ENCODE measurements at regions not wholly inside any gene's neighbourhood (a gene's known extent, or its start where the extent isn't known, plus 50 kb on each side); places are given as distances from the start of the nearest gene placed in this dataset.

DNA sequence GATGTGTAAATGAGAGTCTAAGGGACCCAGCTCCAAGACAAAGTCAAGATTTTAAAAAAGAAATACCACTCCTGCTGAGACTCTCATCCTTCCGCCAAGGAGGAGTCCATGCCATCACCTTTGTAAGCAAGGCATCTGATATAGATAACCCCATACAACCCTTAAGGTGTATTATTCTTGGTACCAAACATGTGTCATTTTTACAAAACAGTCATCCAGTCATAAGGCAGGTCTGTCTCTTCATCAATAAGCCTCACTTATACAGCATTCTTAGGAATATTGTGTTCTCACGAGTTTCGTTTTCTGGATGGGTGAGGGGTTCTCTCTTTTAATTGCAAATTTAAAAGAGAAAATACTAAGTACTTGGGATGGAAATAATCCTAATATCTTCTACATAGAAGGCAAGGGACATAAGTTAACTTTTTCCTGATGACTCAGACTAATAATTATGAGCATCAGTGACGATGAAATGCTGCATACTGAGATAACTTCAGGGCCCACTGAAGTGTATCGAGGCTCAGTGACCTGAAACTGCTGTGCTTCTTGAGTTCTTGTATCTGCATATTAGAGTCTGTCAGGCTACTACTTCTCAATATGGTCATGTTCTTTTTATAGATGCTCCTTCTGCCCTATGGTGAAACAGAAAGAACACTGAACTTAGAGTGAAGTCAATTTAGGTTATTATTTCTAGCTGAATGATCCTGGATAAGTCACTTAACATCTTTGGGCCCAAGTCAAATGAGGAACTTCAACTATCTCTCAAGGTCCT is 166.6 kb downstream of the KLF12 start:
- no peak overlapping the region for H3K4me3 ChIP-seq (ENCODE audit: low read length)
- H3K27ac ChIP-seq (ENCODE audit: low read length) = no peak overlapping the region
- ATAC-seq (no peak), DNase-seq (no peak)
- intact Hi-C loops (cut with DNase I) = loop anchor here in 2 of 4 donors (10.0 kb wide), 1 partner anchor 167 kb away; the partner anchor contains the start of gene KLF12 (in 2 of the 2)
- no peaks in the 10 kb centered on the region for H3K9me3 ChIP-seq (ENCODE audit: control insufficient read depth, low read length)
- H3K27me3 ChIP-seq (ENCODE audit: control insufficient read depth, insufficient read depth) = no peaks in the 10 kb centered on the region
- H3K4me1 ChIP-seq (ENCODE audit: control insufficient read depth, insufficient read depth, low read length) = peaks cover 7% of the 10 kb centered on the region
- WGBS = 80% methylated on average over 5 of the region's 5 CpGs

DNA sequence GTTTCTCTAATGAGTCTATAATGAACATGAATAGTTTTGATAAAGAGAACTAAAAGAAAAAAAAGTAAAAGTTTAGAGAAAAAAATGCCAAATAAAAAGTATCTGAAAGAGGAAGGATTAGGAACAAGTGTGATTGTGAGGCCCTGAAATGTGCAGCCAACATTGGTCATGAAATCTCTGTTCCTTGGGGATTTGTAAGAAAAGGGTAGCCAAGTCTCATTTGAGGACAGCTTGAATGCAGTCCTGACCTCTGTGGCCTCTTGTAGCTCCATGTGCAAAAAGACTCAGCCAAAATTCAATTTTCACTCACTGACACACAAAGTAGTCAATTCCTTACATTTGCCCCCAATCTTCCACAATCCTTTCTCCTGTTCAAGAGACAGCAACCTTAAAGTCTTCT is 167.9 kb downstream of the KLF12 start:
- Histone ChIP-seq H3K4me1 (ENCODE audit: control insufficient read depth, insufficient read depth, low read length) (peaks cover 7% of the 10 kb centered on the region), H3K27me3 (ENCODE audit: control insufficient read depth, insufficient read depth) (no peaks in the 10 kb centered on the region), H3K4me3 (ENCODE audit: low read length) (no peak overlapping the region), H3K27ac (ENCODE audit: low read length) (no peak overlapping the region), H3K9me3 (ENCODE audit: control insufficient read depth, low read length) (no peaks in the 10 kb centered on the region)
- DNase-seq (peak in 1 of 3 donors; percentile 57), ATAC-seq (peak; percentile 78 to 95)
- intact Hi-C loops (cut with DNase I) = loop anchor here in 2 of 4 donors (10.0 kb wide), 1 partner anchor 168 kb away; the partner anchor contains the start of gene KLF12 (in 2 of the 2)

- H3K27ac ChIP-seq (ENCODE audit: low read length) = no peak overlapping the region
- H3K4me1 ChIP-seq (ENCODE audit: control insufficient read depth, insufficient read depth, low read length) = peaks cover 6% of the 10 kb centered on the region
- H3K27me3 ChIP-seq (ENCODE audit: control insufficient read depth, insufficient read depth) = no peaks in the 10 kb centered on the region
- ATAC-seq = no peak
- intact Hi-C loops (cut with DNase I) = loop anchor here in 2 of 4 donors (10.0 kb wide), 1 partner anchor 173 kb away; the partner anchor contains the start of gene KLF12 (in 2 of the 2)
- H3K9me3 ChIP-seq (ENCODE audit: control insufficient read depth, low read length) = no peaks in the 10 kb centered on the region
- WGBS = 76% methylated on average over 5 of the region's 5 CpGs
- DNase-seq = no peak
- no peak overlapping the region for H3K4me3 ChIP-seq (ENCODE audit: low read length)
Observed at GRCh38 chr13:73962284-73962683, 171.9 kb downstream of the KLF12 start.

DNA sequence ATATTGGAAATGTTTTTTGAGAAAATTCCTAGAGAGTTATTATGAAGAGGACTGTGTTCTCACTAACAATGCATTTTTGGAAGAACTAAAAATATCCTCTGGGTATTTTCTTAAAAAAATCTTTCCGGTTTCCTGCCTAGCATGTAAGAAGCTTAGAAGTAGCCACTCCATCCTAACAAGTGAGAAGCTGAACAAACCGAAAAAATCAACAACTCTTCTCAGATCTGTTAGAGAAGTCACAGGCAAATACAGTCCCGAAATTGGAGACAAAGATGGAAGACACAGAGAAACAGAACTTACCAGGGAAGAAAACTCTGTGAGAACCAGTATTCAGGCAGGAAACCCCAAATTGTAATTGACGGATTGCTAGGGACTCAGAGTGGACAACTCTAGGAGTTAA is 173.0 kb downstream of the KLF12 start:
- intact Hi-C loops (cut with DNase I) = loop anchor here in 2 of 4 donors (10.0 kb wide), 1 partner anchor 174 kb away; the partner anchor contains the start of gene KLF12 (in 2 of the 2)
- Histone ChIP-seq H3K9me3 (ENCODE audit: control insufficient read depth, low read length) (no peaks in the 10 kb centered on the region), H3K4me1 (ENCODE audit: control insufficient read depth, insufficient read depth, low read length) (peaks cover 6% of the 10 kb centered on the region), H3K27ac (ENCODE audit: low read length) (no peak overlapping the region), H3K27me3 (ENCODE audit: control insufficient read depth, insufficient read depth) (no peaks in the 10 kb centered on the region), H3K4me3 (ENCODE audit: low read length) (no peak overlapping the region)
- 62% methylated on average over 4 of the region's 4 CpGs for WGBS
- ATAC-seq (no peak), DNase-seq (no peak)

DNA sequence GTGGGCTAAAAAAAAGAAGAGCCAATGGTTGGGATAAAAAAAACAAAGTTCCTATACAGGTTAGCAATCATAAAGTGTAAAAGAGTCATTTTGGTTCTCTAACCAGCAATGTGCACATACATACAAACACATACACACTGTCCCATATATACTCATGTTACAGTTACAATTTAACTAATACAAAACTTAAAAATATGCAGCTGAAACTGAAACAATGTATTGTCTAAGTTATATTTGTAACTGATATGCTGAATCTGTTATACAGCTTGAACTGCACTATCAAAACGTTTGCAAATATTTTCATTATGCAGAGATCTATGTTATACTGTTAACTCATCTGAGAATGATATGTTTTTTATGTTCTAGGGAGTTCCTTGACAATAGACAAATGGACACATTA is 173.7 kb downstream of the KLF12 start:
- DNase-seq = no peak
- Histone ChIP-seq H3K27me3 (ENCODE audit: control insufficient read depth, insufficient read depth) (no peaks in the 10 kb centered on the region), H3K4me1 (ENCODE audit: control insufficient read depth, insufficient read depth, low read length) (peaks cover 6% of the 10 kb centered on the region), H3K9me3 (ENCODE audit: control insufficient read depth, low read length) (no peaks in the 10 kb centered on the region), H3K4me3 (ENCODE audit: low read length) (no peak overlapping the region), H3K27ac (ENCODE audit: low read length) (no peak overlapping the region)
- WGBS = 33% methylated on average over 1 of the region's 1 CpG
- intact Hi-C loops (cut with DNase I) = loop anchor here in 2 of 4 donors (10.0 kb wide), 1 partner anchor 174 kb away; the partner anchor contains the start of gene KLF12 (in 2 of the 2)
- no peak for ATAC-seq

- H3K27ac ChIP-seq (ENCODE audit: low read length) = no peak overlapping the region
- DNase-seq = no peak
- H3K4me1 ChIP-seq (ENCODE audit: control insufficient read depth, insufficient read depth, low read length) = no peaks in the 10 kb centered on the region
- H3K9me3 ChIP-seq (ENCODE audit: control insufficient read depth, low read length) = no peaks in the 10 kb centered on the region
- WGBS = 78% methylated on average over 8 of the region's 8 CpGs
- intact Hi-C loops (cut with DNase I) = no loop called here
- no peak for ATAC-seq
- no peak overlapping the region for H3K4me3 ChIP-seq (ENCODE audit: low read length)
- H3K27me3 ChIP-seq (ENCODE audit: control insufficient read depth, insufficient read depth) = no peaks in the 10 kb centered on the region
Observed at GRCh38 chr13:73958657-73959397, 175.4 kb downstream of the KLF12 start.

GRCh38 chr13:73957889-73958288 is 176.3 kb downstream of the KLF12 start:
- Histone ChIP-seq H3K4me3 (ENCODE audit: low read length) (no peak overlapping the region), H3K9me3 (ENCODE audit: control insufficient read depth, low read length) (no peaks in the 10 kb centered on the region), H3K27me3 (ENCODE audit: control insufficient read depth, insufficient read depth) (no peaks in the 10 kb centered on the region), H3K4me1 (ENCODE audit: control insufficient read depth, insufficient read depth, low read length) (no peaks in the 10 kb centered on the region), H3K27ac (ENCODE audit: low read length) (no peak overlapping the region)
- ATAC-seq (no peak), DNase-seq (no peak)
- intact Hi-C loops (cut with DNase I) = no loop called here
- 96% methylated on average over 5 of the region's 5 CpGs for whole genome bisulfite sequencing

DNA sequence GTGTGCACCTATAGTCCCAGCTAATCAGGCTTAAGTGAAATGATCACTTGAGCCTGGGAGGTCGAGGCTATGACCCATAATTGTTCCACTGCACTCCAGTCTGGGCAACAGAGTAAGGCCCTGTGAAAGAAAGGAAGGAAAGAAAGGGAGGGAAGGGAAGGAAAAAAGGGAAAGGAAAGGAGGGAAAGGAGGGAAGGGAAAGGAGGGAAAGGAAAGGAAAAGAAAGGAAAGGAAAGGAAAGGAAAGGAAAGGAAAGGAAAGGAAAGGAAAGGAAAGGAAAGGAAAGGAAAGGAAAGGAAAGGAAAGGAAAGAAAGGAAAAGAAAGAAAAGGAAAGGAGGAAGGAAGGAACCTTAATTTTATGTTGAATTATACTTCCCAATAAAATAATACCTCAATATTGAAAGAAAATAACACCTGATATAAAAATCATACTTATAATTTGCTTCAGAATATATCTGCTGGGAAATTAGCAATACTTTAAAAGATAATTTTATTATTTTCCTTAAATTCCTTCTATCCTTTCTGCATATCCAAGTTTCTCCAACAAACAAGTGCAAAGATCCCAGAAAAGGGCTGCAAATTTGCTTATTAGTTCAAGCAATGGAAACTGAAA is 177.3 kb downstream of the KLF12 start:
- Histone ChIP-seq H3K27ac (ENCODE audit: low read length) (no peak overlapping the region), H3K4me3 (ENCODE audit: low read length) (no peak overlapping the region), H3K4me1 (ENCODE audit: control insufficient read depth, insufficient read depth, low read length) (no peaks in the 10 kb centered on the region), H3K9me3 (ENCODE audit: control insufficient read depth, low read length) (no peaks in the 10 kb centered on the region), H3K27me3 (ENCODE audit: control insufficient read depth, insufficient read depth) (no peaks in the 10 kb centered on the region)
- intact Hi-C loops (cut with DNase I) = no loop called here
- DNase-seq = no peak
- no peak for ATAC-seq
- WGBS = 88% methylated on average over 1 of the region's 1 CpG

DNA sequence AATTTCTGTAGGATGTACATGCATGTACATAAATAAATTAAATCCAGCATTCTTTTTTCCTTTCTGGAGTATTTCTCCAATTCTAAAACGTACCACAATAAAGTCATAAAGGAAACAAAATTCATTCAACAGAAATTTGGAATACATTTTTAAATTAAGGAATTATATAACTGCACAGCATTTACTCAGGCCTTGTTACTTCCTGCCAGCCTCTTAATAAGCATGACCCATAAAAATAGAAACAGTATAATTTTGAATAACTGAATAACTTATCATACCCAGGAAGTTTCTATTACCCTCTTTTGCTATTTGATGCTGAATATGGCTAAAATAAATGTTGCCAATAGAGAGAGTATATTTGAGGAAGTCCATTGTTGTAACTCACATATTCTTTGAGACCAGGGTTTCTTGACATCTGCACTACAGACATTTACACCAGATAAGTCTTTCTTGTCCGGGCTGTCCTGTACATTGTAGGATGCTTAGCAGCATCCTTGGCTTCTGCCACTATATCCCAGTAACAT is 178.2 kb downstream of the KLF12 start:
- DNase-seq = no peak
- Histone ChIP-seq H3K27ac (ENCODE audit: low read length) (no peak overlapping the region), H3K4me3 (ENCODE audit: low read length) (no peak overlapping the region), H3K4me1 (ENCODE audit: control insufficient read depth, insufficient read depth, low read length) (no peaks in the 10 kb centered on the region), H3K9me3 (ENCODE audit: control insufficient read depth, low read length) (no peaks in the 10 kb centered on the region), H3K27me3 (ENCODE audit: control insufficient read depth, insufficient read depth) (no peaks in the 10 kb centered on the region)
- intact Hi-C loops (cut with DNase I) = no loop called here
- ATAC-seq = no peak
- 54% methylated on average over 2 of the region's 2 CpGs for WGBS

- WGBS = 96% methylated on average over 1 of the region's 1 CpG
- Histone ChIP-seq H3K4me3 (ENCODE audit: low read length) (no peak overlapping the region), H3K27ac (ENCODE audit: low read length) (no peak overlapping the region), H3K27me3 (ENCODE audit: control insufficient read depth, insufficient read depth) (no peaks in the 10 kb centered on the region), H3K4me1 (ENCODE audit: control insufficient read depth, insufficient read depth, low read length) (no peaks in the 10 kb centered on the region), H3K9me3 (ENCODE audit: control insufficient read depth, low read length) (no peaks in the 10 kb centered on the region)
- DNase-seq (no peak), ATAC-seq (no peak)
- intact Hi-C loops (cut with DNase I) = no loop called here
Observed at GRCh38 chr13:73954808-73955207, 179.4 kb downstream of the KLF12 start.

- Histone ChIP-seq H3K9me3 (ENCODE audit: control insufficient read depth, low read length) (no peaks in the 10 kb centered on the region), H3K27me3 (ENCODE audit: control insufficient read depth, insufficient read depth) (no peaks in the 10 kb centered on the region), H3K4me3 (ENCODE audit: low read length) (no peak overlapping the region), H3K27ac (ENCODE audit: low read length) (no peak overlapping the region), H3K4me1 (ENCODE audit: control insufficient read depth, insufficient read depth, low read length) (no peaks in the 10 kb centered on the region)
- no peak for ATAC-seq
- 89% methylated on average over 4 of the region's 4 CpGs for WGBS
- intact Hi-C loops (cut with DNase I) = no loop called here
- DNase-seq = no peak
Observed at GRCh38 chr13:73952648-73953047, 181.6 kb downstream of the KLF12 start.

All from right cardiac atrium (tissue), 5 donors.